ENCODE measurements at regions not wholly inside any gene's neighbourhood (a gene's known extent, or its start where the extent isn't known, plus 50 kb on each side); places are given as distances from the start of the nearest gene placed in this dataset.

GRCh38 chr5:73370095-73370494 lies 78.5 kb downstream of the FOXD1 start:
- H2AFZ ChIP-seq (ENCODE audit: low read depth): no peak overlapping the region
- no peaks in the 10 kb centered on the region for H3K27me3 ChIP-seq (ENCODE audit: insufficient read depth, low read depth)

GRCh38 chr5:73369278-73369677 lies 79.3 kb downstream of the FOXD1 start:
- peaks cover 5% of the 10 kb centered on the region for H3K4me1 ChIP-seq (ENCODE audit: low read depth, poor library complexity, severe bottlenecking)
- TF ChIP-seq CTCF (conservative IDR thresholded peaks at IDR 0.05; ENCODE audit: low read depth, low read length): no peak
- no peak overlapping the region for H3K27ac ChIP-seq
- no peak overlapping the region for H3K4me2 ChIP-seq
- no peak overlapping the region for H2AFZ ChIP-seq (ENCODE audit: low read depth)
- H3K9ac ChIP-seq: no peak overlapping the region
- no peaks in the 10 kb centered on the region for H3K27me3 ChIP-seq (ENCODE audit: insufficient read depth, low read depth)
- H3K4me3 ChIP-seq (IDR thresholded peaks at IDR 0.05; ENCODE audit: insufficient read depth, low read depth, low read length): no peak overlapping the region
- H3K79me2 ChIP-seq (ENCODE audit: insufficient read depth, low read depth): no peaks in the 10 kb centered on the region
- no peaks in the 10 kb centered on the region for H4K20me1 ChIP-seq (ENCODE audit: insufficient read depth)
- H3K36me3 ChIP-seq (ENCODE audit: insufficient read depth): no peaks in the 10 kb centered on the region

More at GRCh38 chr5:73370095-73370494, 78.5 kb downstream of the FOXD1 start:
- H3K27ac ChIP-seq: no peak overlapping the region
- H3K79me2 ChIP-seq (ENCODE audit: insufficient read depth, low read depth): no peaks in the 10 kb centered on the region
- no peak overlapping the region for H3K9ac ChIP-seq
- no peak overlapping the region for H3K4me3 ChIP-seq (IDR thresholded peaks at IDR 0.05; ENCODE audit: insufficient read depth, low read depth, low read length)
- peaks cover 6% of the 10 kb centered on the region for H3K4me1 ChIP-seq (ENCODE audit: low read depth, poor library complexity, severe bottlenecking)
- H3K4me2 ChIP-seq: no peak overlapping the region
- no peaks in the 10 kb centered on the region for H3K36me3 ChIP-seq (ENCODE audit: insufficient read depth)
- H4K20me1 ChIP-seq (ENCODE audit: insufficient read depth): no peaks in the 10 kb centered on the region
- no peak for TF ChIP-seq CTCF (conservative IDR thresholded peaks at IDR 0.05; ENCODE audit: low read depth, low read length)

GRCh38 chr5:73367650-73368049 lies 80.9 kb downstream of the FOXD1 start:
- no peak overlapping the region for H2AFZ ChIP-seq (ENCODE audit: low read depth)
- H3K27me3 ChIP-seq (ENCODE audit: insufficient read depth, low read depth): no peaks in the 10 kb centered on the region
- H3K4me1 ChIP-seq (ENCODE audit: low read depth, poor library complexity, severe bottlenecking): no peaks in the 10 kb centered on the region
- no peak for TF ChIP-seq CTCF (conservative IDR thresholded peaks at IDR 0.05; ENCODE audit: low read depth, low read length)
- no peaks in the 10 kb centered on the region for H4K20me1 ChIP-seq (ENCODE audit: insufficient read depth)
- H3K4me3 ChIP-seq (IDR thresholded peaks at IDR 0.05; ENCODE audit: insufficient read depth, low read depth, low read length): no peak overlapping the region
- no peaks in the 10 kb centered on the region for H3K79me2 ChIP-seq (ENCODE audit: insufficient read depth, low read depth)
- no peaks in the 10 kb centered on the region for H3K36me3 ChIP-seq (ENCODE audit: insufficient read depth)
- H3K4me2 ChIP-seq: no peak overlapping the region
- no peak overlapping the region for H3K27ac ChIP-seq
- no peak overlapping the region for H3K9ac ChIP-seq

GRCh38 chr5:73365990-73366667 lies 82.4 kb downstream of the FOXD1 start:
- Histone ChIP-seq H3K79me2 (ENCODE audit: insufficient read depth, low read depth) (no peaks in the 10 kb centered on the region), H3K4me1 (ENCODE audit: low read depth, poor library complexity, severe bottlenecking) (no peaks in the 10 kb centered on the region), H3K4me3 (IDR thresholded peaks at IDR 0.05; ENCODE audit: insufficient read depth, low read depth, low read length) (no peak overlapping the region), H3K4me2 (no peak overlapping the region), H2AFZ (ENCODE audit: low read depth) (no peak overlapping the region), H4K20me1 (ENCODE audit: insufficient read depth) (no peaks in the 10 kb centered on the region), H3K27ac (no peak overlapping the region), H3K9ac (no peak overlapping the region), H3K27me3 (ENCODE audit: insufficient read depth, low read depth) (no peaks in the 10 kb centered on the region), H3K36me3 (ENCODE audit: insufficient read depth) (no peaks in the 10 kb centered on the region)
- no peak for TF ChIP-seq CTCF (conservative IDR thresholded peaks at IDR 0.05; ENCODE audit: low read depth, low read length)
